Chondrocyte (in vitro differentiated cells): ENCODE measurements at regions not wholly inside any gene's neighbourhood (a gene's known extent, or its start where the extent isn't known, plus 50 kb on each side); places are given as distances from the start of the nearest gene placed in this dataset.

Experiments used
- DNase-seq: peaks from one replicate; pipeline ENCODE4 v3.0.0; 2021; ENCODE audit warnings: mixed read lengths, low spot score
- H3K27ac Mint-ChIP-seq: one replicate; pipeline ENCODE4 v1.8.0; 2021; ENCODE audit warnings: mild to moderate bottlenecking, moderate library complexity, mixed read lengths; ENCODE audit not compliant: unreplicated experiment
- H3K27me3 Mint-ChIP-seq: 2 replicates; pipeline ENCODE4 v1.8.0; 2021; ENCODE audit warnings: low read depth, mixed read lengths
- H3K36me3 Mint-ChIP-seq: 2 replicates; pipeline ENCODE4 v1.8.0; 2021; ENCODE audit warnings: low read depth, mixed read lengths
- H3K4me1 Mint-ChIP-seq: 2 replicates; pipeline ENCODE4 v1.8.0; 2021; ENCODE audit warnings: low read depth, mild to moderate bottlenecking, mixed read lengths
- H3K4me3 Mint-ChIP-seq: one replicate; pipeline ENCODE4 v1.8.0; 2021; ENCODE audit warnings: mild to moderate bottlenecking, moderate library complexity, mixed read lengths; ENCODE audit not compliant: unreplicated experiment
- H3K9me3 Mint-ChIP-seq: 2 replicates; pipeline ENCODE4 v1.8.0; 2021; ENCODE audit warnings: low read depth, mixed read lengths
- CTCF ChIP-seq: fragments of 200-600 bp; sonication (generic); IDR thresholded peaks from 2 replicates; pipeline ENCODE4 v1.5.0; 2021; ENCODE audit warnings: antibody characterized with exemption, mild to moderate bottlenecking, moderate library complexity

- Mint-ChIP-seq H3K27me3 (peaks cover 1% of the 10 kb centered on the region), H3K4me1 (no peaks in the 10 kb centered on the region), H3K27ac (no peak overlapping the region)
Observed at GRCh38 chr3:167166594-167167253, 213.4 kb downstream of the ZBBX start.

DNA sequence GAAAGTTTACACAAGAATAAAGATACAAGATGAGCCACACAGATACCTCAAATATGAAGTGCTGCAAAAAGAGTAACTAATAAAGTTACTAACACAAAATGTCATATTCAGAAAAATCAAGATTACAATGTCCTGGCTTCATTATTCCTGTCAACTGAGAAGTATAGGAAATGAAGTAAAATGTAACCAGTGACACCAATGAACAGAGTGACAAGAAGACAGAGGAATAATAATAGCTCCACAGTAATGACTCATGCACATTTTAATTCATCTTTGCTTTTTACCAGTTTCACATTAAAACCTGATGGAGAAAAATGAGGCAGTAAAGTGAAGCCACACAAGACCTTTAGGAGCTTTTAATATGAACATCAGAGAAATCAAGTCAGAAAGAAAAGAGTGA lies 214.1 kb downstream of the ZBBX start:
- Mint-ChIP-seq H3K27ac (no peak overlapping the region), H3K27me3 (peaks cover 1% of the 10 kb centered on the region), H3K36me3 (no peaks in the 10 kb centered on the region), H3K9me3 (no peaks in the 10 kb centered on the region), H3K4me3 (no peak overlapping the region), H3K4me1 (no peaks in the 10 kb centered on the region)
- TF ChIP-seq CTCF = no peak
- DNase-seq = no peak

More at GRCh38 chr3:167166594-167167253, 213.4 kb downstream of the ZBBX start:
- no peak for TF ChIP-seq CTCF
- DNase-seq = no peak
- Mint-ChIP-seq H3K4me3 (no peak overlapping the region), H3K36me3 (no peaks in the 10 kb centered on the region), H3K9me3 (no peaks in the 10 kb centered on the region)

DNA sequence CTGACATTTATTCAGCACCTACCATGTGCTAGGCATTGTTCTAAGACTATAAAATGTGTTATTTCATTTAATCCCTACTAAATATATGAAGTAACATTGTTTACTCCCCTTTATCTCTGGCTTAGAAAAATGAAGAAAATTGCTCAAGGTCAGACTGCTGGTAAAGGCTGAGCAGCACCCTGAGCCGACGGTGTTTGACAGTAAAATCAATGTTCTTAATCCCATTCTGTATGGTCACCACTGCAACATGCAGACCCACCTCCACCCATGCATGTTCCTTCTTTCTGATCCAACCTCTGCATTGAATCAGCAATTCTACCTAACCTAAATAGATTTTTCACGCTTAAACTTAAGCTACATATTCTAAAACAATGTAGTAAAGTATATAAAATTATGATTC lies 216.5 kb downstream of the ZBBX start:
- peaks cover 1% of the 10 kb centered on the region for H3K27me3 Mint-ChIP-seq
- no peak for TF ChIP-seq CTCF
- DNase-seq = no peak
- no peaks in the 10 kb centered on the region for H3K9me3 Mint-ChIP-seq
- H3K4me1 Mint-ChIP-seq = no peaks in the 10 kb centered on the region
- no peaks in the 10 kb centered on the region for H3K36me3 Mint-ChIP-seq
- no peak overlapping the region for H3K4me3 Mint-ChIP-seq
- H3K27ac Mint-ChIP-seq = no peak overlapping the region

GRCh38 chr3:167162083-167162482 lies 218.0 kb downstream of the ZBBX start:
- H3K4me1 Mint-ChIP-seq = no peaks in the 10 kb centered on the region
- no peak for TF ChIP-seq CTCF
- no peak overlapping the region for H3K4me3 Mint-ChIP-seq
- peaks cover 4% of the 10 kb centered on the region for H3K9me3 Mint-ChIP-seq
- no peak overlapping the region for H3K27ac Mint-ChIP-seq
- H3K27me3 Mint-ChIP-seq = peaks cover 1% of the 10 kb centered on the region
- no peaks in the 10 kb centered on the region for H3K36me3 Mint-ChIP-seq
- no peak for DNase-seq

- DNase-seq = no peak
- H3K27me3 Mint-ChIP-seq = no peaks in the 10 kb centered on the region
- no peak overlapping the region for H3K27ac Mint-ChIP-seq
- H3K9me3 Mint-ChIP-seq = peaks cover 12% of the 10 kb centered on the region
- H3K36me3 Mint-ChIP-seq = no peaks in the 10 kb centered on the region
- H3K4me1 Mint-ChIP-seq = no peaks in the 10 kb centered on the region
- no peak overlapping the region for H3K4me3 Mint-ChIP-seq
- TF ChIP-seq CTCF = no peak
Observed at GRCh38 chr3:167160781-167161180, 219.3 kb downstream of the ZBBX start.
